ENCODE measurements at regions not wholly inside any gene's neighbourhood (a gene's known extent, or its start where the extent isn't known, plus 50 kb on each side); places are given as distances from the start of the nearest gene placed in this dataset.
A peak's percentile ranks its signal among the peaks of the same experiment; 100 is the strongest.

- TF ChIP-seq ARID5B (CRISPR knock-in tag; IDR thresholded peaks at IDR 0.05): peak; percentile 70
- TF ChIP-seq POGK (CRISPR knock-in tag; conservative IDR thresholded peaks at IDR 0.05): 0 out of 2 replicates have a peak, but pooled peaks have one; percentile 39
- TF ChIP-seq LCORL (IDR thresholded peaks at IDR 0.05): peak; percentile 46; the same call in 1 of the 2 replicates
- 0 out of 2 replicates have a peak, but pooled peaks have one; percentile 16 for TF ChIP-seq LCORL (CRISPR knock-in tag; IDR thresholded peaks at IDR 0.05)
- TF ChIP-seq MLX (CRISPR knock-in tag; IDR thresholded peaks at IDR 0.05): 0 out of 2 replicates have a peak, but pooled peaks have one; percentile 21
- 0 out of 4 replicates have a peak, but pooled peaks of 1 of the 2 experiments have one; percentile 44 for TF ChIP-seq KLF16 (CRISPR knock-in tag; IDR thresholded peaks at IDR 0.05)
Measured at GRCh38 chr7:45335024-45335423, 177.4 kb downstream of the RAMP3 start (continued).

- CTCF ChIA-PET (ENCODE audit: low intra/inter-chr PET ratio, low total read pairs): no interaction called here
- in situ Hi-C loops (cut with HindIII; ENCODE audit: extremely low pct_ligation_motif_present, low pct_unique_long_range_greater_than_20kb) (no loop called here), intact Hi-C loops (cut with micrococcal nuclease; ENCODE audit: unreplicated experiment) (no loop called here)
- FAIRE-seq (no peak), DNase-seq (ENCODE audit: low spot score) (peak; percentile 21), ATAC-seq (peak; percentile 41; the same call in 2 of the 3 replicates)
- no peak overlapping the region for H3K9ac ChIP-seq (ENCODE audit: insufficient read depth, low read depth, low read length)
- TF ChIP-seq CREB1 (IDR thresholded peaks at IDR 0.05) (peak; percentile 71; the same call in 1 of the 2 replicates), CREB1 (CRISPR knock-in tag; IDR thresholded peaks at IDR 0.05) (no peak), ZHX1 (CRISPR knock-in tag; IDR thresholded peaks at IDR 0.05; ENCODE audit: low read depth) (no peak), HNRNPL (IDR thresholded peaks at IDR 0.05; ENCODE audit: low read depth, low read length) (no peak), ZNF121 (CRISPR knock-in tag; IDR thresholded peaks at IDR 0.05) (no peak), GPBP1L1 (CRISPR knock-in tag; IDR thresholded peaks at IDR 0.05) (no peak), HES4 (CRISPR knock-in tag; IDR thresholded peaks at IDR 0.05; ENCODE audit: borderline replicate concordance) (no peak)
- H2AFZ ChIP-seq (ENCODE audit: low read length): peak overlapping the region; percentile 52
- H3K27me3 ChIP-seq (ENCODE audit: control insufficient read depth in 1 of 2, insufficient read depth in 2 of 2, low read length in 2 of 2): 0 out of 5 replicates have a peak, but pooled peaks cover 0 to 3% of the 10 kb centered on the region in 2 experiments
- peak overlapping the region; percentile 55 for H3K4me2 ChIP-seq (ENCODE audit: low read depth, low read length)
- H3K4me1 ChIP-seq (ENCODE audit: insufficient read depth, low read length): peaks cover 6% of the 10 kb centered on the region; the same call in 1 of the 2 replicates
- POLR2A ChIA-PET: no interaction called here
- H3K9me3 ChIP-seq (ENCODE audit: low read length): no peaks in the 10 kb centered on the region
- H3K36me3 ChIP-seq (replicated peaks in 1 of 2; ENCODE audit: control insufficient read depth in 1 of 2, insufficient read depth in 2 of 2, low read length in 2 of 2): no peaks in the 10 kb centered on the region
- 0% methylated on average over 5 of the region's 5 CpGs for WGBS (ENCODE audit: low lambda C conversion rate)
- H3K4me3 ChIP-seq (replicated peaks in 1 of 3; ENCODE audit: insufficient read depth in 1 of 3, low read depth in 2 of 3, low read length in 3 of 3): no peak overlapping the region
- BruUV-seq (replicated peaks): no TSS peak
- H3K27ac ChIP-seq (ENCODE audit: extremely low read length, insufficient read depth, low read length): no peak overlapping the region
- H3K79me2 ChIP-seq (ENCODE audit: insufficient read depth, low read length): no peaks in the 10 kb centered on the region
- no peaks in the 10 kb centered on the region for H4K20me1 ChIP-seq (ENCODE audit: insufficient read depth, low read length)
Measured at GRCh38 chr7:45342236-45342635, 184.6 kb downstream of the RAMP3 start.
